H9 (cell line): ENCODE measurements at regions not wholly inside any gene's neighbourhood (a gene's known extent, or its start where the extent isn't known, plus 50 kb on each side); places are given as distances from the start of the nearest gene placed in this dataset.

Experiments used
- DNase-seq: peaks from one replicate; pipeline ENCODE4 v3.0.0-alpha.2; 2017
- H2AFZ ChIP-seq: one replicate; pipeline ENCODE4 v1.6.1; 2013; ENCODE audit warnings: mild to moderate bottlenecking, low read length, control low read depth, moderate library complexity
- H2AK5ac ChIP-seq: 2 replicates; pipeline ENCODE4 v1.6.1; 2013; ENCODE audit warnings: low read length, control low read depth, mixed read lengths; ENCODE audit not compliant: insufficient read length
- H2BK120ac ChIP-seq: one replicate; pipeline ENCODE4 v1.6.1; 2013; ENCODE audit warnings: low read depth, mild to moderate bottlenecking, low read length, control low read depth, inconsistent platforms; ENCODE audit not compliant: poor library complexity, severe bottlenecking
- H2BK12ac ChIP-seq: 2 replicates; pipeline ENCODE4 v1.6.1; 2013; ENCODE audit warnings: low read length, control low read depth, mixed read lengths, low read depth; ENCODE audit not compliant: insufficient read length
- H2BK15ac ChIP-seq: 2 replicates; pipeline ENCODE4 v1.6.1; 2013; ENCODE audit warnings: low read depth, low read length, control low read depth
- H2BK20ac ChIP-seq: one replicate; pipeline ENCODE4 v1.6.1; 2013; ENCODE audit warnings: low read depth, mild to moderate bottlenecking, low read length, control low read depth, inconsistent platforms; ENCODE audit not compliant: poor library complexity, severe bottlenecking
- H2BK5ac ChIP-seq: 2 replicates; pipeline ENCODE4 v1.6.1; 2013; ENCODE audit warnings: low read length, control low read depth, mixed read lengths; ENCODE audit not compliant: insufficient read length
- H3K14ac ChIP-seq: 2 replicates; pipeline ENCODE4 v1.6.1; 2013; ENCODE audit warnings: low read length, control low read depth; ENCODE audit not compliant: insufficient read depth
- H3K18ac ChIP-seq: 2 replicates; pipeline ENCODE4 v1.6.1; 2013; ENCODE audit warnings: low read depth, mild to moderate bottlenecking, mixed read lengths, low read length, control low read depth; ENCODE audit not compliant: insufficient read length
- H3K23ac ChIP-seq: 2 replicates; pipeline ENCODE4 v1.6.1; 2013; ENCODE audit warnings: low read length, control low read depth, mixed read lengths, low read depth; ENCODE audit not compliant: insufficient read length
- H3K23me2 ChIP-seq: 2 replicates; pipeline ENCODE4 v1.6.1; 2013; ENCODE audit warnings: low read depth, mild to moderate bottlenecking, mixed read lengths, low read length, control low read depth; ENCODE audit not compliant: insufficient read length, poor library complexity, severe bottlenecking
- H3K27ac ChIP-seq: 2 replicates; pipeline ENCODE4 v1.5.1; 2013; ENCODE audit warnings: low read length, control low read depth, mixed read lengths, low read depth; ENCODE audit not compliant: insufficient read length
- H3K27me3 ChIP-seq: 2 replicates; pipeline ENCODE4 v1.6.1; 2013; ENCODE audit warnings: low read length, control low read depth, inconsistent platforms; ENCODE audit not compliant: insufficient read depth
- H3K4ac ChIP-seq: 2 replicates; pipeline ENCODE4 v1.6.1; 2013; ENCODE audit warnings: low read depth, mild to moderate bottlenecking, control low read depth, inconsistent platforms, low read length, moderate library complexity
- H3K4me1 ChIP-seq: 2 replicates; pipeline ENCODE4 v1.6.1; 2013; ENCODE audit warnings: low read length, control low read depth, inconsistent platforms; ENCODE audit not compliant: insufficient read depth
- H3K4me2 ChIP-seq: 2 replicates; pipeline ENCODE4 v1.6.1; 2013; ENCODE audit warnings: low read length, control low read depth, mixed read lengths; ENCODE audit not compliant: insufficient read length, insufficient read depth
- H3K56ac ChIP-seq: 2 replicates; pipeline ENCODE4 v1.6.1; 2013; ENCODE audit warnings: low read depth, mild to moderate bottlenecking, mixed read lengths, low read length, control low read depth; ENCODE audit not compliant: insufficient read length
- H3K79me1 ChIP-seq: 2 replicates; pipeline ENCODE4 v1.6.1; 2013; ENCODE audit warnings: low read depth, mild to moderate bottlenecking, moderate library complexity, low read length, control low read depth, inconsistent platforms; ENCODE audit not compliant: insufficient read depth, poor library complexity, severe bottlenecking
- H3K79me2 ChIP-seq: 2 replicates; pipeline ENCODE4 v1.6.1; 2013; ENCODE audit warnings: low read length, control low read depth, inconsistent platforms; ENCODE audit not compliant: insufficient read depth
- H3K9ac ChIP-seq: 2 replicates; pipeline ENCODE4 v1.6.1; 2013; ENCODE audit warnings: low read length, control low read depth, mixed read lengths; ENCODE audit not compliant: insufficient read length; ENCODE audit errors: extremely low read depth
- H3K9me3 ChIP-seq: one replicate; pipeline ENCODE4 v1.6.1; 2013; ENCODE audit warnings: low read depth, low read length, inconsistent platforms; ENCODE audit not compliant: control insufficient read depth
- H3T11ph ChIP-seq: one replicate; pipeline ENCODE4 v1.6.1; 2013; ENCODE audit warnings: mild to moderate bottlenecking, low read length, control low read depth, inconsistent platforms
- H4K20me1 ChIP-seq: one replicate; pipeline ENCODE4 v1.6.1; 2013; ENCODE audit not compliant: control insufficient read depth, insufficient read length, insufficient read depth
- H4K5ac ChIP-seq: 2 replicates; pipeline ENCODE4 v1.6.1; 2013; ENCODE audit warnings: low read depth, mild to moderate bottlenecking, mixed read lengths, low read length, control low read depth; ENCODE audit not compliant: insufficient read length
- H4K8ac ChIP-seq: replicated peaks from 2 replicates; pipeline ENCODE4 v1.6.1; 2013; ENCODE audit warnings: low read length, control low read depth, mixed read lengths, low read depth; ENCODE audit not compliant: insufficient read length
- H4K91ac ChIP-seq: 2 replicates; pipeline ENCODE4 v1.6.1; 2013; ENCODE audit warnings: low read depth, mild to moderate bottlenecking, moderate library complexity, mixed read lengths, low read length, control low read depth; ENCODE audit not compliant: insufficient read length
- H3K27ac Mint-ChIP-seq, 3 experiments: 2 replicates in 2 of 3; 3 replicates in 1 of 3; pipeline ENCODE4 v1.8.0; 2020 to 2021; ENCODE audit warnings: mixed read lengths in 3 of 3, mild to moderate bottlenecking in 1 of 3, moderate library complexity in 1 of 3
- H3K27me3 Mint-ChIP-seq: 2 replicates; pipeline ENCODE4 v1.8.0; 2021; ENCODE audit warnings: low read depth, mild to moderate bottlenecking, moderate library complexity, mixed read lengths
- H3K36me3 Mint-ChIP-seq, 3 experiments: 2 replicates in 2 of 3; 3 replicates in 1 of 3; pipeline ENCODE4 v1.8.0; 2020 to 2021; ENCODE audit warnings: low read depth in 3 of 3, mixed read lengths in 3 of 3; ENCODE audit not compliant: insufficient read depth in 1 of 3
- H3K4me1 Mint-ChIP-seq, 2 experiments: 2 replicates each; pipeline ENCODE4 v1.8.0; 2020; ENCODE audit warnings: mixed read lengths in 2 of 2
- H3K4me3 Mint-ChIP-seq, 2 experiments: 2 replicates in 1 of 2; 3 replicates in 1 of 2; pipeline ENCODE4 v1.8.0; 2020 to 2021; ENCODE audit warnings: mild to moderate bottlenecking in 2 of 2, mixed read lengths in 2 of 2, moderate library complexity in 1 of 2
- H3K9me3 Mint-ChIP-seq, 2 experiments: 2 replicates in 1 of 2; 3 replicates in 1 of 2; pipeline ENCODE4 v1.8.0; 2020; ENCODE audit warnings: mild to moderate bottlenecking in 2 of 2, mixed read lengths in 2 of 2, moderate library complexity in 1 of 2
- WGBS: extraction: QIAGEN DNeasy Blood & Tissue Kit; methylation state at CpG from one replicate; pipeline ENCODE4 v1.1.7; 2013; ENCODE audit warnings: missing lambda C conversion rate, low lambda C conversion rate, mixed read lengths; ENCODE audit not compliant: insufficient read length; ENCODE audit errors: extremely low coverage; 5-methylcytosine and 5-hydroxymethylcytosine counted together
- TF ChIP-seq, protein P1 (sequence below): fragments of 200-600 bp; sonication (generic); conservative IDR thresholded peaks from 3 replicates; pipeline ENCODE4 v1.8.0; 2021; ENCODE audit warnings: antibody characterized with exemption, mild to moderate bottlenecking

DNA sequence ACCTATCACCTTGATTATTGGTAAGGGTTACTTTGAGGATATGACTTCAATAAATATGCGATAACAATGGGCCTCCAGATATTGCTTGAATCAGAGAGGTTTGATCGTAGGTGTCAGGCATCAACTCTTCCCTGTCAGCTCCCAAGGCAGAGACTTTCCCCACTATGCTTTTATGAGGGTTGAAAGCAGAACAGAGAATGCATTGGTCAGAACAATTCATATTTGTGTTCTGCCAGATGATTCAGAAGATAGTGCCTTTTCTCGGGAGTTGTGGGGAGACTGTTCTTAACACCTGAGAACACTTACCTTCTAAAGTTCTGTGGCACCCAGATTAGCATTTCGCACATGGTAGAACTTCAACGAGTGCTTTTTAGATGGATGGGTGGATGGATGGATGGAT lies 386.3 kb upstream of the CADM1 start:
- TF ChIP-seq, protein P1, sequence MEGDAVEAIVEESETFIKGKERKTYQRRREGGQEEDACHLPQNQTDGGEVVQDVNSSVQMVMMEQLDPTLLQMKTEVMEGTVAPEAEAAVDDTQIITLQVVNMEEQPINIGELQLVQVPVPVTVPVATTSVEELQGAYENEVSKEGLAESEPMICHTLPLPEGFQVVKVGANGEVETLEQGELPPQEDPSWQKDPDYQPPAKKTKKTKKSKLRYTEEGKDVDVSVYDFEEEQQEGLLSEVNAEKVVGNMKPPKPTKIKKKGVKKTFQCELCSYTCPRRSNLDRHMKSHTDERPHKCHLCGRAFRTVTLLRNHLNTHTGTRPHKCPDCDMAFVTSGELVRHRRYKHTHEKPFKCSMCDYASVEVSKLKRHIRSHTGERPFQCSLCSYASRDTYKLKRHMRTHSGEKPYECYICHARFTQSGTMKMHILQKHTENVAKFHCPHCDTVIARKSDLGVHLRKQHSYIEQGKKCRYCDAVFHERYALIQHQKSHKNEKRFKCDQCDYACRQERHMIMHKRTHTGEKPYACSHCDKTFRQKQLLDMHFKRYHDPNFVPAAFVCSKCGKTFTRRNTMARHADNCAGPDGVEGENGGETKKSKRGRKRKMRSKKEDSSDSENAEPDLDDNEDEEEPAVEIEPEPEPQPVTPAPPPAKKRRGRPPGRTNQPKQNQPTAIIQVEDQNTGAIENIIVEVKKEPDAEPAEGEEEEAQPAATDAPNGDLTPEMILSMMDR: no peak
- no peak overlapping the region for H3K14ac ChIP-seq
- WGBS: no CpG with 5 or more reads among the region's 5 CpGs
- Mint-ChIP-seq H3K9me3 (no peaks in the 10 kb centered on the region), H3K27me3 (peaks cover 23% of the 10 kb centered on the region), H3K36me3 (no peaks in the 10 kb centered on the region), H3K4me3 (no peak overlapping the region), H3K27ac (no peak overlapping the region), H3K4me1 (peaks cover 10 to 14% of the 10 kb centered on the region in 2 experiments)
- no peaks in the 10 kb centered on the region for H4K20me1 ChIP-seq
- no peak for DNase-seq
- no peak overlapping the region for H2BK120ac ChIP-seq
- H2AFZ ChIP-seq: no peak overlapping the region
- no peaks in the 10 kb centered on the region for H3K27me3 ChIP-seq
- H3K79me1 ChIP-seq: no peaks in the 10 kb centered on the region
- H3K27ac ChIP-seq: no peak overlapping the region
- no peaks in the 10 kb centered on the region for H3K23me2 ChIP-seq
- H2BK20ac ChIP-seq: no peak overlapping the region
- no peak overlapping the region for H3K18ac ChIP-seq
- H2AK5ac ChIP-seq: no peak overlapping the region
- H3K4ac ChIP-seq: no peak overlapping the region
- H2BK5ac ChIP-seq: no peak overlapping the region
- H3K9ac ChIP-seq: no peak overlapping the region
- no peaks in the 10 kb centered on the region for H3K79me2 ChIP-seq
- H2BK15ac ChIP-seq: no peak overlapping the region
- H2BK12ac ChIP-seq: no peak overlapping the region
- H3K4me1 ChIP-seq: no peaks in the 10 kb centered on the region
- H4K5ac ChIP-seq: no peak overlapping the region
- H3K56ac ChIP-seq: no peak overlapping the region
- H4K8ac ChIP-seq: no peak overlapping the region
- H4K91ac ChIP-seq: no peak overlapping the region
- H3K9me3 ChIP-seq: no peaks in the 10 kb centered on the region
- no peak overlapping the region for H3K23ac ChIP-seq
- no peak overlapping the region for H3K4me2 ChIP-seq
- no peak overlapping the region for H3T11ph ChIP-seq
